HUES6 (cell line): ENCODE measurements at regions not wholly inside any gene's neighbourhood (a gene's known extent, or its start where the extent isn't known, plus 50 kb on each side); places are given as distances from the start of the nearest gene placed in this dataset.

Experiments used
- H3K27ac ChIP-seq: 2 replicates; pipeline ENCODE4 v1.7.0; 2013; ENCODE audit warnings: low read depth, mild to moderate bottlenecking, low read length, inconsistent platforms
- H3K27me3 ChIP-seq: 2 replicates; pipeline ENCODE4 v1.6.1; 2013; ENCODE audit warnings: low read length; ENCODE audit not compliant: control insufficient read depth, insufficient read depth
- H3K36me3 ChIP-seq: 2 replicates; pipeline ENCODE4 v1.6.1; 2013; ENCODE audit warnings: low read length; ENCODE audit not compliant: control insufficient read depth, insufficient read depth
- H3K4me1 ChIP-seq: 2 replicates; pipeline ENCODE4 v1.6.1; 2013; ENCODE audit warnings: low read length; ENCODE audit not compliant: control insufficient read depth, insufficient read depth
- H3K4me3 ChIP-seq: 2 replicates; pipeline ENCODE4 v1.5.1; 2013; ENCODE audit warnings: low read depth, low read length
- H3K9ac ChIP-seq: one replicate; pipeline ENCODE4 v1.6.1; 2013; ENCODE audit warnings: mild to moderate bottlenecking, low read length
- H3K9me3 ChIP-seq: 2 replicates; pipeline ENCODE4 v1.6.1; 2013; ENCODE audit warnings: low read depth, low read length; ENCODE audit not compliant: control insufficient read depth, insufficient read depth

- no peaks in the 10 kb centered on the region for H3K9me3 ChIP-seq
- H3K4me3 ChIP-seq: no peak overlapping the region
- no peaks in the 10 kb centered on the region for H3K36me3 ChIP-seq
- no peak overlapping the region for H3K27ac ChIP-seq
- H3K27me3 ChIP-seq: no peaks in the 10 kb centered on the region
- H3K4me1 ChIP-seq: no peaks in the 10 kb centered on the region
- H3K9ac ChIP-seq: no peak overlapping the region
Measured at GRCh38 chr18:70636991-70637390, 348.1 kb downstream of the SOCS6 start.

GRCh38 chr18:70634576-70635147 is 345.8 kb downstream of the SOCS6 start:
- Histone ChIP-seq H3K4me1 (no peaks in the 10 kb centered on the region), H3K27ac (no peak overlapping the region), H3K27me3 (no peaks in the 10 kb centered on the region), H3K4me3 (no peak overlapping the region), H3K9me3 (no peaks in the 10 kb centered on the region), H3K9ac (no peak overlapping the region), H3K36me3 (no peaks in the 10 kb centered on the region)

- H3K9ac ChIP-seq: no peak overlapping the region
- no peaks in the 10 kb centered on the region for H3K4me1 ChIP-seq
- H3K27ac ChIP-seq: no peak overlapping the region
- H3K9me3 ChIP-seq: no peaks in the 10 kb centered on the region
- no peaks in the 10 kb centered on the region for H3K36me3 ChIP-seq
- no peaks in the 10 kb centered on the region for H3K27me3 ChIP-seq
- no peak overlapping the region for H3K4me3 ChIP-seq
Measured at GRCh38 chr18:70627182-70627802, 338.4 kb downstream of the SOCS6 start.

GRCh38 chr18:70622622-70623419 is 334.0 kb downstream of the SOCS6 start:
- Histone ChIP-seq H3K9me3 (no peaks in the 10 kb centered on the region), H3K27ac (no peak overlapping the region), H3K4me3 (no peak overlapping the region), H3K36me3 (no peaks in the 10 kb centered on the region), H3K4me1 (no peaks in the 10 kb centered on the region), H3K27me3 (no peaks in the 10 kb centered on the region), H3K9ac (no peak overlapping the region)

- Histone ChIP-seq H3K9me3 (no peaks in the 10 kb centered on the region), H3K4me1 (no peaks in the 10 kb centered on the region), H3K27me3 (no peaks in the 10 kb centered on the region), H3K36me3 (no peaks in the 10 kb centered on the region), H3K4me3 (no peak overlapping the region; the same call in 1 of the 2 replicates), H3K9ac (no peak overlapping the region), H3K27ac (no peak overlapping the region)
Measured at GRCh38 chr18:70621710-70622109, 332.9 kb downstream of the SOCS6 start.

GRCh38 chr18:70620837-70621612 is 332.2 kb downstream of the SOCS6 start:
- no peaks in the 10 kb centered on the region for H3K9me3 ChIP-seq
- no peak overlapping the region for H3K27ac ChIP-seq
- no peak overlapping the region for H3K4me3 ChIP-seq
- H3K4me1 ChIP-seq: no peaks in the 10 kb centered on the region
- no peaks in the 10 kb centered on the region for H3K36me3 ChIP-seq
- H3K27me3 ChIP-seq: no peaks in the 10 kb centered on the region
- H3K9ac ChIP-seq: no peak overlapping the region

- no peaks in the 10 kb centered on the region for H3K4me1 ChIP-seq
- H3K9me3 ChIP-seq: no peaks in the 10 kb centered on the region
- H3K4me3 ChIP-seq: no peak overlapping the region
- no peaks in the 10 kb centered on the region for H3K36me3 ChIP-seq
- no peak overlapping the region for H3K27ac ChIP-seq
- H3K9ac ChIP-seq: no peak overlapping the region
- H3K27me3 ChIP-seq: no peaks in the 10 kb centered on the region
Measured at GRCh38 chr18:70617020-70617763, 328.3 kb downstream of the SOCS6 start.

- Histone ChIP-seq H3K4me3 (no peak overlapping the region), H3K9me3 (no peaks in the 10 kb centered on the region), H3K27me3 (no peaks in the 10 kb centered on the region), H3K27ac (no peak overlapping the region), H3K9ac (no peak overlapping the region), H3K4me1 (no peaks in the 10 kb centered on the region), H3K36me3 (no peaks in the 10 kb centered on the region)
Measured at GRCh38 chr18:70600225-70600925, 311.5 kb downstream of the SOCS6 start.

- Histone ChIP-seq H3K9me3 (no peaks in the 10 kb centered on the region), H3K27me3 (no peaks in the 10 kb centered on the region), H3K4me1 (no peaks in the 10 kb centered on the region), H3K9ac (no peak overlapping the region), H3K36me3 (no peaks in the 10 kb centered on the region), H3K27ac (no peak overlapping the region), H3K4me3 (no peak overlapping the region)
Measured at GRCh38 chr18:70598406-70598805, 309.6 kb downstream of the SOCS6 start.

GRCh38 chr18:70582981-70583380 is 294.1 kb downstream of the SOCS6 start:
- H3K9me3 ChIP-seq: 0 out of 2 replicates have a peak, but pooled peaks cover 8% of the 10 kb centered on the region
- H3K27me3 ChIP-seq: no peaks in the 10 kb centered on the region
- no peak overlapping the region for H3K4me3 ChIP-seq
- no peak overlapping the region for H3K27ac ChIP-seq
- no peak overlapping the region for H3K9ac ChIP-seq
- no peaks in the 10 kb centered on the region for H3K36me3 ChIP-seq
- H3K4me1 ChIP-seq: no peaks in the 10 kb centered on the region
